Trophoblast cell (in vitro differentiated cells and primary cell): ENCODE measurements at regions not wholly inside any gene's neighbourhood (a gene's known extent, or its start where the extent isn't known, plus 50 kb on each side); places are given as distances from the start of the nearest gene placed in this dataset.

Experiments
- DNase-seq, 2 donors: peaks; one replicate each; pipeline ENCODE4 v3.0.0-alpha.2; 2016
- H2AFZ ChIP-seq: 2 replicates; pipeline ENCODE4 v1.6.1; 2013; ENCODE audit warnings: low read length, moderate library complexity, mild to moderate bottlenecking; ENCODE audit not compliant: insufficient read depth, poor library complexity
- H2AK5ac ChIP-seq: 2 replicates; pipeline ENCODE4 v1.6.1; 2013; ENCODE audit warnings: mild to moderate bottlenecking, low read length
- H2BK120ac ChIP-seq: 2 replicates; pipeline ENCODE4 v1.6.1; 2013; ENCODE audit warnings: low read length, mild to moderate bottlenecking, moderate library complexity; ENCODE audit not compliant: insufficient read depth, poor library complexity
- H2BK12ac ChIP-seq: 2 replicates; pipeline ENCODE4 v1.6.1; 2013; ENCODE audit warnings: mild to moderate bottlenecking, low read length, moderate library complexity
- H2BK5ac ChIP-seq: 2 replicates; pipeline ENCODE4 v1.6.1; 2013; ENCODE audit warnings: low read length, low read depth, moderate library complexity, mild to moderate bottlenecking; ENCODE audit not compliant: poor library complexity
- H3K14ac ChIP-seq: 2 replicates; pipeline ENCODE4 v1.6.1; 2013; ENCODE audit warnings: mild to moderate bottlenecking, low read length
- H3K18ac ChIP-seq: 2 replicates; pipeline ENCODE4 v1.6.1; 2013; ENCODE audit warnings: mild to moderate bottlenecking, low read length
- H3K23ac ChIP-seq: 2 replicates; pipeline ENCODE4 v1.6.1; 2013; ENCODE audit warnings: low read length
- H3K27ac ChIP-seq: 2 replicates; pipeline ENCODE4 v1.5.1; 2013; ENCODE audit warnings: low read depth, mild to moderate bottlenecking, inconsistent platforms, low read length, moderate library complexity
- H3K27me3 ChIP-seq: 2 replicates; pipeline ENCODE4 v1.6.1; 2013; ENCODE audit warnings: inconsistent platforms, mild to moderate bottlenecking, low read length, moderate library complexity; ENCODE audit not compliant: insufficient read depth
- H3K36me3 ChIP-seq, 2 experiments: 1 replicate in 1 of 2; 2 replicates in 1 of 2; pipeline ENCODE4 v1.6.1; 2013; ENCODE audit warnings: low read length in 2 of 2, mild to moderate bottlenecking in 2 of 2, moderate library complexity in 1 of 2; ENCODE audit not compliant: insufficient read depth in 2 of 2, control insufficient read depth in 1 of 2
- H3K4ac ChIP-seq: 2 replicates; pipeline ENCODE4 v1.6.1; 2013; ENCODE audit warnings: low read depth, mild to moderate bottlenecking, low read length, moderate library complexity
- H3K4me1 ChIP-seq, 2 experiments: 1 replicate in 1 of 2; 2 replicates in 1 of 2; pipeline ENCODE4 v1.6.1; 2013; ENCODE audit warnings: low read length in 2 of 2, mild to moderate bottlenecking in 2 of 2, moderate library complexity in 1 of 2; ENCODE audit not compliant: insufficient read depth in 2 of 2, control insufficient read depth in 1 of 2
- H3K4me2 ChIP-seq: 2 replicates; pipeline ENCODE4 v1.6.1; 2013; ENCODE audit warnings: inconsistent platforms, mild to moderate bottlenecking, low read length, moderate library complexity
- H3K4me3 ChIP-seq: 2 replicates; pipeline ENCODE4 v1.5.1; 2013; ENCODE audit warnings: mild to moderate bottlenecking, low read depth, low read length, inconsistent platforms
- H3K79me1 ChIP-seq: one replicate; pipeline ENCODE4 v1.6.1; 2013; ENCODE audit warnings: low read length
- H3K79me2 ChIP-seq: 2 replicates; pipeline ENCODE4 v1.6.1; 2013; ENCODE audit warnings: low read length, mild to moderate bottlenecking; ENCODE audit not compliant: control insufficient read depth, insufficient read depth, poor library complexity
- H3K9ac ChIP-seq: 2 replicates; pipeline ENCODE4 v1.6.1; 2013; ENCODE audit warnings: mild to moderate bottlenecking, low read length
- H3K9me3 ChIP-seq: 2 replicates; pipeline ENCODE4 v1.6.1; 2013; ENCODE audit warnings: low read depth, mild to moderate bottlenecking, control low read depth, inconsistent platforms, low read length; ENCODE audit not compliant: insufficient read depth
- H4K12ac ChIP-seq: 2 replicates; pipeline ENCODE4 v1.6.1; 2013; ENCODE audit warnings: low read depth, mild to moderate bottlenecking, low read length, moderate library complexity
- H4K8ac ChIP-seq: 2 replicates; pipeline ENCODE4 v1.6.1; 2013; ENCODE audit warnings: low read depth, mild to moderate bottlenecking, low read length, moderate library complexity
- H4K91ac ChIP-seq: one replicate; pipeline ENCODE4 v1.6.1; 2013; ENCODE audit warnings: low read depth, mild to moderate bottlenecking, low read length, moderate library complexity
- WGBS: extraction: QIAGEN DNeasy Blood & Tissue Kit; methylation state at CpG from one replicate; pipeline ENCODE4 v1.1.7; 2013; ENCODE audit warnings: missing lambda C conversion rate; ENCODE audit not compliant: insufficient read length, insufficient coverage; ENCODE audit errors: extremely low coverage; 5-methylcytosine and 5-hydroxymethylcytosine counted together

DNA sequence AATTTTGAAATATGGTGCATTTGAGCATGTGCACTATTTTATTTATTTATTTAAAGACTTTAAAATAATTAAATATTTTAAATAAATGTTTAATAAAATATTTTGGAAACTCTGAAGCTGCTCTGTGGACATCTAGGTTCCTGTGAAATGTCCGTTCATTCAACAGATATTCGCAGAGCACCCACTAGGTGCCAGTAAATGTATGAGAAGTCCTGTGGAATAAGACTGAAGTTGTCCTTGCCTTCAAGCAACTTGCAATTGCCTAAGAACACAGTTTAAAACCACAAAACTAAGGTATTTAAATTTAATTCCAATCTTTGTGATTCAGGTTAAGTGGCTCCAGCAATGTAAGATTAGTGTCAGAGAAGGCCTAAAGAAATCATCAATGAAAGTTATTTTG, 306.7 kb downstream of the GBA3 start:
- DNase-seq, result peak in 1 of 2 donors; percentile 66
- Histone ChIP-seq H3K9me3 (no peaks in the 10 kb centered on the region), H2BK12ac (no peak overlapping the region), H3K18ac (no peak overlapping the region), H3K4ac (no peak overlapping the region), H3K9ac (no peak overlapping the region), H3K79me2 (no peaks in the 10 kb centered on the region), H3K79me1 (no peaks in the 10 kb centered on the region), H3K4me1 (no peaks in the 10 kb centered on the region), H3K4me2 (no peak overlapping the region), H2AFZ (no peak overlapping the region), H2BK5ac (no peak overlapping the region), H2BK120ac (no peak overlapping the region), H3K27me3 (no peaks in the 10 kb centered on the region), H3K4me3 (no peak overlapping the region), H3K14ac (no peak overlapping the region), H2AK5ac (no peak overlapping the region), H4K12ac (no peak overlapping the region), H3K27ac (no peak overlapping the region), H4K91ac (no peak overlapping the region), H3K36me3 (no peaks in the 10 kb centered on the region), H4K8ac (no peak overlapping the region), H3K23ac (no peak overlapping the region)
- WGBS, result no CpG with 5 or more reads among the region's 2 CpGs

DNA sequence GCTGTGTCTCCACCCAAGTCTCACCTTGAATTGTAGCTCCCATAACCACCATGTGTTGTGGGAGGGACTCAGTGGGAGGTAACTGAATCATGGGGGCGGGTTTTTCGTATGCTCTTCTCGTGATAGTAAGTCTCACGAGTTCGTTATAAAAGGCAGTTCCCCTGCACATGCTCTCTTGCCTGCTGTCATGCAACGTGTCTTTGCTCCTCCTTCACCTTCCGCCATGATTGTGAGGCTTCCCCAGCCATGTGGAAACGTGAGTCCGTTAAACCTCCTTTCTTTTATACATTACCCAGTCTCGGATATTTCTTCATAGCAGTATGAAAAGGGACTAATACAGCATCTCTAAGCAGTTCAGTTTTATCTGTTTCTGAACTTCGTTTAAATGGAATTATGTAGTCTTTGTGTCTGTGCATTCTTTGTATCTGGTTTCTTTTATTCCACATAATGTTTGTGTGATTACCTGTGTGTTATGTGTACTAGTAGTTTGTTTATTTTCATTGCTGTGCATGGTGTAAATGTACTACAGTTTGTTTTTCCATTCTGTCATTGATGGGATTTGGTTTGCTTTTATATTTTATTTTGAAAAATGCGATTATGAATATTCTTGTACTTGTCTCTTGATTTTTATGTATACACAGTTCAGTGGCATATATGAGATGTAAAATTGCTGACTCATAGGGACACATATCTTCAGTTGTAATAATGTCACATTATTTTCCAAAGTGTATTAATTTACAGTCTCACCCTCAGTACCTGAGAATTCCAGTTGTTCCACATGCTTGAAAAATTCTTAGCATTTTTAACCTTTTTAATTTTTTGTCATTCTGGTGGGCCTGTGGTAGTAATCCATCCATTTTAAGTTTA, 304.9 kb downstream of the GBA3 start:
- no peaks in the 10 kb centered on the region for H3K9me3 ChIP-seq
- no peak overlapping the region for H3K14ac ChIP-seq
- no peaks in the 10 kb centered on the region for H3K4me1 ChIP-seq
- H3K27ac ChIP-seq, result no peak overlapping the region
- H2AK5ac ChIP-seq, result no peak overlapping the region
- H3K27me3 ChIP-seq, result no peaks in the 10 kb centered on the region
- H3K9ac ChIP-seq, result no peak overlapping the region
- no peaks in the 10 kb centered on the region for H3K79me1 ChIP-seq
- no peak overlapping the region for H3K4ac ChIP-seq
- H3K23ac ChIP-seq, result no peak overlapping the region
- H2BK12ac ChIP-seq, result no peak overlapping the region
- H3K36me3 ChIP-seq, result no peaks in the 10 kb centered on the region
- H3K4me2 ChIP-seq, result no peak overlapping the region
- no peaks in the 10 kb centered on the region for H3K79me2 ChIP-seq
- no peak overlapping the region for H4K91ac ChIP-seq
- no peak overlapping the region for H3K4me3 ChIP-seq
- WGBS, result no CpG with 5 or more reads among the region's 12 CpGs
- H2BK120ac ChIP-seq, result no peak overlapping the region
- no peak overlapping the region for H2AFZ ChIP-seq
- no peak overlapping the region for H4K8ac ChIP-seq
- no peak overlapping the region for H4K12ac ChIP-seq
- no peak for DNase-seq
- no peak overlapping the region for H2BK5ac ChIP-seq
- H3K18ac ChIP-seq, result no peak overlapping the region

GRCh38 chr4:22991576-22991975, 298.8 kb downstream of the GBA3 start:
- Histone ChIP-seq H3K79me1 (no peaks in the 10 kb centered on the region), H3K4me3 (no peak overlapping the region), H2AK5ac (no peak overlapping the region), H4K8ac (no peak overlapping the region), H3K23ac (no peak overlapping the region), H3K9ac (no peak overlapping the region), H3K18ac (no peak overlapping the region), H3K79me2 (no peaks in the 10 kb centered on the region), H3K4me1 (no peaks in the 10 kb centered on the region), H3K27me3 (no peaks in the 10 kb centered on the region), H2BK5ac (no peak overlapping the region), H3K9me3 (no peaks in the 10 kb centered on the region), H3K4ac (no peak overlapping the region), H3K4me2 (no peak overlapping the region), H2AFZ (no peak overlapping the region), H3K14ac (no peak overlapping the region), H3K36me3 (no peaks in the 10 kb centered on the region), H4K91ac (no peak overlapping the region), H2BK120ac (no peak overlapping the region), H2BK12ac (no peak overlapping the region), H3K27ac (no peak overlapping the region), H4K12ac (no peak overlapping the region)
- DNase-seq, result no peak
- WGBS, result no CpG with 5 or more reads among the region's 1 CpG

DNA sequence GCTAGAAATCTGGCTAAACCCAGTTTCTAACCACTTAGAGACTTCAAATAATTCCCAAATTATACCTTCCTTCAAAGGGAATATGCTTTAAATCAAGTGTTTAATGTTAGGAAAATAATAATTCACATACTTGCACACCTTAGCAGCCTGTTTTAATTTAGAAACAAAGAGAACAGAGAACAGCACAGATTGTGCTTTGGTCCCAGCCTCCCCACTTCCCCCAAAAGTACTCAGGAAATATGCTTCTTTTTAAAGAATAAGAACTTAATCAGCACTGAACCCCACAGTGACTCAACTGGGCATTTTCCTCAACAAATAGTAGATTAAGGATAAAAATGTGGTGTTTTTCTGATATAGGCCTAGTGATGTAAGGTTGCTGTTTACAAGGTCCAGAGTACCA, 295.8 kb downstream of the GBA3 start:
- Histone ChIP-seq H3K4me3 (no peak overlapping the region), H3K4me2 (no peak overlapping the region), H3K18ac (no peak overlapping the region), H4K12ac (no peak overlapping the region), H4K91ac (no peak overlapping the region), H4K8ac (no peak overlapping the region), H3K36me3 (no peaks in the 10 kb centered on the region), H3K14ac (no peak overlapping the region), H3K27me3 (no peaks in the 10 kb centered on the region), H2AFZ (no peak overlapping the region), H2AK5ac (no peak overlapping the region), H3K4me1 (no peaks in the 10 kb centered on the region), H3K27ac (no peak overlapping the region), H3K23ac (no peak overlapping the region), H3K79me2 (no peaks in the 10 kb centered on the region), H3K9me3 (no peaks in the 10 kb centered on the region), H2BK12ac (no peak overlapping the region), H3K4ac (no peak overlapping the region), H2BK120ac (no peak overlapping the region), H2BK5ac (no peak overlapping the region), H3K79me1 (no peaks in the 10 kb centered on the region), H3K9ac (no peak overlapping the region)
- DNase-seq, result no peak
